Uterus (tissue), 3 donors: ENCODE measurements at regions not wholly inside any gene's neighbourhood (a gene's known extent, or its start where the extent isn't known, plus 50 kb on each side); places are given as distances from the start of the nearest gene placed in this dataset.

Experiments
- DNase-seq, 2 donors: peaks; one replicate each; pipeline ENCODE4 v3.0.0-alpha.2; 2019 to 2020
- H3K27ac ChIP-seq, 2 donors: fragments of 200-600 bp; sonication (generic); 1 replicate in 1 of 2; 2 replicates in 1 of 2; pipeline ENCODE4 v1.5.1; 2016 to 2018
- H3K27me3 ChIP-seq, 2 donors: fragments of 200-600 bp; sonication (generic); one replicate each; pipeline ENCODE4 v1.5.1; 2018 to 2019; ENCODE audit warnings: control low read depth in 1 of 2
- H3K36me3 ChIP-seq, 2 donors: fragments of 200-600 bp; sonication (generic); one replicate each; pipeline ENCODE4 v1.5.1; 2019; ENCODE audit warnings: control low read depth in 1 of 2
- H3K4me1 ChIP-seq, 2 donors: fragments of 200-600 bp; sonication (generic); one replicate each; pipeline ENCODE4 v1.5.1; 2018 to 2019; ENCODE audit warnings: control low read depth in 1 of 2
- H3K4me3 ChIP-seq, 2 donors: fragments of 200-600 bp; sonication (generic); 1 replicate in 1 of 2; 2 replicates in 1 of 2; pipeline ENCODE4 v1.5.1; 2018 to 2019; ENCODE audit warnings: mild to moderate bottlenecking in 1 of 2
- H3K9me3 ChIP-seq, 2 donors: fragments of 200-600 bp; sonication (generic); one replicate each; pipeline ENCODE4 v1.5.1; 2019; ENCODE audit warnings: control low read depth in 1 of 2
- CTCF ChIP-seq, 4 experiments: fragments of 200-600 bp in 2 of 4; fragments of 450-650 bp in 2 of 4; sonication (generic) in 2 of 4; IDR thresholded peaks; one replicate each; pipeline ENCODE4 v1.5.1; 2016 to 2019; ENCODE audit warnings: antibody characterized with exemption in 4 of 4, mild to moderate bottlenecking in 2 of 4, moderate library complexity in 1 of 4
- POLR2A ChIP-seq, 2 donors: fragments of 450-650 bp; IDR thresholded peaks; one replicate each; pipeline ENCODE4 v1.6.1; 2016; ENCODE audit warnings: antibody characterized with exemption in 2 of 2, mild to moderate bottlenecking in 1 of 2, moderate library complexity in 1 of 2
- intact Hi-C: fragments of 100-400 bp; cut with DNase I; formaldehyde crosslinking; loops from one replicate; pipeline ENCODE4 v1.15.1; 2023; ENCODE audit warnings: low total_unique reads
- donor health status: DM: yes; HTN: yes; CAD: no.

GRCh38 chr4:111838406-111838930 is 306.8 kb upstream of the FAM241A start:
- no peak overlapping the region for H3K27ac ChIP-seq
- H3K9me3 ChIP-seq = no peaks in the 10 kb centered on the region
- TF ChIP-seq POLR2A (IDR thresholded peaks at IDR 0.05) = no peak
- TF ChIP-seq CTCF (IDR thresholded peaks at IDR 0.05) = no peak
- intact Hi-C loops = no loop called here
- no peak for DNase-seq
- no peaks in the 10 kb centered on the region for H3K27me3 ChIP-seq
- no peaks in the 10 kb centered on the region for H3K4me1 ChIP-seq
- no peaks in the 10 kb centered on the region for H3K36me3 ChIP-seq
- H3K4me3 ChIP-seq = no peak overlapping the region

- Histone ChIP-seq H3K27me3 (no peaks in the 10 kb centered on the region), H3K4me1 (no peaks in the 10 kb centered on the region), H3K36me3 (no peaks in the 10 kb centered on the region), H3K9me3 (no peaks in the 10 kb centered on the region), H3K27ac (no peak overlapping the region), H3K4me3 (no peak overlapping the region)
- intact Hi-C loops = no loop called here
- no peak for DNase-seq
- TF ChIP-seq CTCF (IDR thresholded peaks at IDR 0.05) (no peak), POLR2A (IDR thresholded peaks at IDR 0.05) (no peak)
Observed at GRCh38 chr4:111839141-111839540, 306.1 kb upstream of the FAM241A start.

DNA sequence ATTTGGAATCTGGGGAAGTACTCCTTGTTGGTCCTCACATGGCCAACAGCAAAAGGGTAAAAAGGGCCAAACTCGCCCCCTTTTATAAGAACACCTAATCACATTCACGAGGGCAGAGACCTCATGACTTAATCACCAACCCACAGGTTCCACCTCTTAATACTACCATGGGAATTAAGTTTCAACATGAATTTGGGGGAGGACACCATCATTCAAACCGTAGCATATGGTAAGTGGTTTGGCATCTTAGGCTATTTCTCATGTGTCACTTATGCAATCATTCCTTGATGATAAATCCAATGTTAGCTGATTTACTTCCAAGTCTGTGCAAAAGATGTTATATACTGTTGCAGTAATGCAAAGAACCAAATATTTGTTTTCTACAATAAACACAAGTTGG is 302.9 kb upstream of the FAM241A start:
- Histone ChIP-seq H3K9me3 (no peaks in the 10 kb centered on the region), H3K4me3 (no peak overlapping the region), H3K27me3 (no peaks in the 10 kb centered on the region), H3K27ac (no peak overlapping the region), H3K4me1 (no peaks in the 10 kb centered on the region), H3K36me3 (no peaks in the 10 kb centered on the region)
- no peak for DNase-seq
- TF ChIP-seq CTCF (IDR thresholded peaks at IDR 0.05) (no peak), POLR2A (IDR thresholded peaks at IDR 0.05) (no peak)
- intact Hi-C loops = no loop called here

DNA sequence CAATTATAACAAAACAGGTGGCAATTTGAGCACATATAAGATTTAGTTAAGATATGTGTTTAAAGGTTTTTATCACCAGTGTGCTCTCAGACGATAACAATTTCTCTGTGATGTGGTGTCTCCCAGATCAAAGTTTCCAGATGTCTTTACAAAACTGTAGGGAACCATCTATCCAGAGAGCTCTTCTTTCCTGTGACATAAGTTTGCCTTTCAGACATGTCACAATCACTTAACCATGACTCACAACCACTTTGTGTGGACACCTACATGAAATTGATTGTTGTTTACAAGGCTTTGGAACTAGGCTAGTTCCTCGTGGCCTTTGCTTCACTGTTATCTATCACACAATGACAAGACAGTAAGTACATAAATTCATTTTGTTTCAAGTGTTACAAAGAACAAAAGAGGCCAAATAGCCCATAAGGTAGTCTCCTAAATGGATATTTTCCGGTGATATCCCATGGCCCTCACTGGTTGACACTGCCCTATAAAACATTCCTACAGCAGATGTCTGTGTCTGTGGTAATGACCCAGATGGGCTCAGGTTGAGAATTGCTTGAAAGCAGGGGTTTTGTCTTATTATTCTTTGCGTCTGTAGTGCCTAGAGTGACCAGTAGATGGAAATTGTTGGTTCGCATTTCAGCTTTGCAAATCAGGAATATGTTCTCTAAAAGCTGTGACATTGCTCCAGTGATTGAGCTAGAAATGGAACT is 297.8 kb upstream of the FAM241A start:
- intact Hi-C loops = no loop called here

More for the DNA sequence above, 297.8 kb upstream of the FAM241A start:
- H3K9me3 ChIP-seq = no peaks in the 10 kb centered on the region
- H3K4me3 ChIP-seq = no peak overlapping the region
- DNase-seq = no peak
- no peaks in the 10 kb centered on the region for H3K27me3 ChIP-seq
- TF ChIP-seq CTCF (IDR thresholded peaks at IDR 0.05) = no peak
- TF ChIP-seq POLR2A (IDR thresholded peaks at IDR 0.05) = no peak
- no peaks in the 10 kb centered on the region for H3K36me3 ChIP-seq
- no peaks in the 10 kb centered on the region for H3K4me1 ChIP-seq
- H3K27ac ChIP-seq = no peak overlapping the region
